ENCODE measurements at regions not wholly inside any gene's neighbourhood (a gene's known extent, or its start where the extent isn't known, plus 50 kb on each side); places are given as distances from the start of the nearest gene placed in this dataset.

DNA sequence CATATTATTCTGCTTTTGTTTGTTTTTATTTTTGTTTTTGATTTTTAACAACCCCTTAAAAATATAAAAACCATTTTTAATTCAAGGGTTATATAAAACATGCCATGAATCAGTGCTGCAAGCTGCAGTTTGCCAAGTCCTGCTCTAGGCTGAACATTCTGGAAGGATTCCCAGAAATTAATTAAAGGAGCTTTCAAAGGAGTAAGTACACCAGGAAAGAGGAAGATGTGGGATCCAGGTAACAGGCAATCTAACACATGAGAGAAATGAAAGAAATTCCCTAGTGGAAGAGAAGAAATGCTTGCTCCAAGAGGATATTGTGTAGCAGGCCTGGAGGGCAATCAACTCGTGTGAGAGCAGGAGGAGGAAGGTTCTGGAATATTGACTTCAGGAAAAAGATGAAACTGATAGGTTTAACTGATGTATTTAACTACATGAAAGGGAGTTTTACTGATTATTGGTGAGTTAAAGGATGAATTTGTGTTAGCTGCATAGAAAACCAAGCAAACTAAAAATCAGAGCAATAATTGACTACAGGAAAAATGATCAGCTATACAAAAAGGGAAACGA is 146.0 kb upstream of the PHACTR1 start:
- Histone ChIP-seq H3K4me3 (ENCODE audit: severe bottlenecking) (no peak overlapping the region), H3K36me3 (ENCODE audit: low read depth) (no peaks in the 10 kb centered on the region; the same call in 1 of the 2 replicates), H3K4me1 (ENCODE audit: insufficient read depth, poor library complexity, severe bottlenecking) (peaks cover 27% of the 10 kb centered on the region), H3K27me3 (ENCODE audit: insufficient read depth, poor library complexity, severe bottlenecking) (no peaks in the 10 kb centered on the region), H3K9me3 (ENCODE audit: severe bottlenecking) (no peaks in the 10 kb centered on the region), H3K27ac (ENCODE audit: poor library complexity, severe bottlenecking) (peak overlapping the region; percentile 66)
- ATAC-seq (ENCODE audit: low read depth) (peak; percentile 55), DNase-seq (ENCODE audit: low spot score) (no peak)
- TF ChIP-seq, protein P1, sequence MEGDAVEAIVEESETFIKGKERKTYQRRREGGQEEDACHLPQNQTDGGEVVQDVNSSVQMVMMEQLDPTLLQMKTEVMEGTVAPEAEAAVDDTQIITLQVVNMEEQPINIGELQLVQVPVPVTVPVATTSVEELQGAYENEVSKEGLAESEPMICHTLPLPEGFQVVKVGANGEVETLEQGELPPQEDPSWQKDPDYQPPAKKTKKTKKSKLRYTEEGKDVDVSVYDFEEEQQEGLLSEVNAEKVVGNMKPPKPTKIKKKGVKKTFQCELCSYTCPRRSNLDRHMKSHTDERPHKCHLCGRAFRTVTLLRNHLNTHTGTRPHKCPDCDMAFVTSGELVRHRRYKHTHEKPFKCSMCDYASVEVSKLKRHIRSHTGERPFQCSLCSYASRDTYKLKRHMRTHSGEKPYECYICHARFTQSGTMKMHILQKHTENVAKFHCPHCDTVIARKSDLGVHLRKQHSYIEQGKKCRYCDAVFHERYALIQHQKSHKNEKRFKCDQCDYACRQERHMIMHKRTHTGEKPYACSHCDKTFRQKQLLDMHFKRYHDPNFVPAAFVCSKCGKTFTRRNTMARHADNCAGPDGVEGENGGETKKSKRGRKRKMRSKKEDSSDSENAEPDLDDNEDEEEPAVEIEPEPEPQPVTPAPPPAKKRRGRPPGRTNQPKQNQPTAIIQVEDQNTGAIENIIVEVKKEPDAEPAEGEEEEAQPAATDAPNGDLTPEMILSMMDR (IDR thresholded peaks at IDR 0.05; ENCODE audit: poor library complexity, severe bottlenecking): no peak

DNA sequence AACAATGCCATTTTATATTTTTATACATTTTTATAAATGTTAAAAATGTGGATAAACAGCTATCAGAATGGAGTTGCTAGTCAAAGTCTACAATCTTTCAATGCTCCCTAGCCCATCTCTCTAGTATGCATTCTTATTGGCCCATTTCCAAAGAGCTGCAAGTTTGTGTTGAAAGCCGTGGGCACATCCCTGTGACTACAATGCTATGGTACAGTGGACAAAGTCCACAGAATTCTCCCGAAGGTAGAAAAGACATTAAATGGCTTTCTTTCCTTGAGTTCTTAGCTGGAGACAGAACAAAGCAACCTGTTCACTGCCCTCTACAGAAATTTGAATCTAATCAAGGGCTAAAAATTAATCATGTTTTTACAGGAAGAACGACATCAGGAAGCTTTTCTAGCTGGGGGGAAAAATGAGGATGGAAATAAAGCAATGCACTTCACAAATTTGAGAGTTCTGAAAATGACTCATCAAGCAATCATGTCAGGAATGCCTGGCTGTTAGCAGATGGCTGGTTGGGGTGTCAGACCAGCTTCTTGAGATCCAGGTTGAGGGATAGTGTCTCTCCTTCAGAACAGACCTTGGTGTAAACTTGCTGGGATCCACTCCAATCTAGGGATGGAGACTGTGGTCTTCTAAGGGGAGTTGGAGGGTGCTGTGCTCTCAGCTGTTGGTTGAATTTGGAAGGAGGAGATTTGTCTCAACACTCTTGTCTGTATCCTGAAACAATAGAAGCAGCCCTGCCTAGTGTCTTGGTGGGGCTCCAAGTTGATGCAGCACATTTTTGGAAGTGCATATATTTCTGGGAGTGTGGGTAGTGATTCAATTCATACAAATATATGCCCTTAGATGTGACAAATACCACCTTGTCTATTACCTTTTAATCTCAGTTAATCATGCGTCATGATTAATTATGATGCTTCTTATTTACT is 143.4 kb upstream of the PHACTR1 start:
- TF ChIP-seq, protein P1 (IDR thresholded peaks at IDR 0.05; ENCODE audit: poor library complexity, severe bottlenecking): no peak
- no peaks in the 10 kb centered on the region; the same call in 1 of the 2 replicates for H3K36me3 ChIP-seq (ENCODE audit: low read depth)
- no peak for DNase-seq (ENCODE audit: low spot score)
- H3K9me3 ChIP-seq (ENCODE audit: severe bottlenecking): no peaks in the 10 kb centered on the region
- H3K27ac ChIP-seq (ENCODE audit: poor library complexity, severe bottlenecking): peak overlapping the region; percentile 82
- no peaks in the 10 kb centered on the region for H3K27me3 ChIP-seq (ENCODE audit: insufficient read depth, poor library complexity, severe bottlenecking)
- no peak overlapping the region for H3K4me3 ChIP-seq (ENCODE audit: severe bottlenecking)
- peaks cover 50% of the 10 kb centered on the region for H3K4me1 ChIP-seq (ENCODE audit: insufficient read depth, poor library complexity, severe bottlenecking)
- peak; percentile 70 for ATAC-seq (ENCODE audit: low read depth)

DNA sequence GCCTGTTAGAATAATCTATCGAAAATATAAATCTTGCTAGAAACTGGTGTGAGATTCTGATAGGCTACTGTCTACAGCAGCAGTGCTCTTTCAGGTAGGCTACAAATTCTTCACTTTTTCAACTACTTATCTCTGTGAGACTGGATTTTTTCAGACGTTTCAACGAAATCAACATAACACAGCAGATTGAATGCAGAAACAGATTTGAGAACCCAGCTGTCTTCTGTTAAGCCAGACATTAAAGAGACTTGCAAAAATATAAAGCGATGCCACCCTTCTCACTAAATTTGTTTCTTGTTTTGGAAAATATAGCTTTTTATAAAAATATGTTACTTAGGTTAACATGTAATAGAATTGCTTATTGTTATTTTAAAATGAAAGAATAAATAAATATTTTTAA is 140.6 kb upstream of the PHACTR1 start:
- peak overlapping the region; percentile 78 for H3K27ac ChIP-seq (ENCODE audit: poor library complexity, severe bottlenecking)
- no peak for DNase-seq (ENCODE audit: low spot score)
- H3K4me1 ChIP-seq (ENCODE audit: insufficient read depth, poor library complexity, severe bottlenecking): peaks cover 48% of the 10 kb centered on the region
- TF ChIP-seq, protein P1 (IDR thresholded peaks at IDR 0.05; ENCODE audit: poor library complexity, severe bottlenecking): no peak
- no peaks in the 10 kb centered on the region for H3K27me3 ChIP-seq (ENCODE audit: insufficient read depth, poor library complexity, severe bottlenecking)
- no peak for ATAC-seq (ENCODE audit: low read depth)
- H3K4me3 ChIP-seq (ENCODE audit: severe bottlenecking): no peak overlapping the region
- no peaks in the 10 kb centered on the region for H3K9me3 ChIP-seq (ENCODE audit: severe bottlenecking)
- no peaks in the 10 kb centered on the region for H3K36me3 ChIP-seq (ENCODE audit: low read depth)

DNA sequence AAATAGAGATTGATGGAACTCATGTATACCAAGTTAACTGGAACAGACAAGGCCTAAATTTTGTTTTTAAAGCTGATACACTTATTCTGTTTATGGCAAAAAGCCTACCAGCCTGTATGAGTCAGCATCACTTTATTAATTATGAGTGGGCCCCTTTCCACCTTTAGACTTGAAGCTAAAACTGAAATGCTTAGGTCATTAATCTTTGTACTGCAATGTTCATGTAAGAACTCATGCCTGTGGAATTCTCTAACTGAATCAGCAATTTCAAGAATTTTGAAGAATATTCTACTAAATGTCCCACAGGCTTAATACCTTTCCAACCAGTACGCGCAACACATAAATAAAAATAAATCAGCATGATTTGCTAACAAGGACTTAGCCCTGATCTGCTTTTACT is 140.2 kb upstream of the PHACTR1 start:
- H3K4me1 ChIP-seq (ENCODE audit: insufficient read depth, poor library complexity, severe bottlenecking): peaks cover 48% of the 10 kb centered on the region
- peak overlapping the region; percentile 78 for H3K27ac ChIP-seq (ENCODE audit: poor library complexity, severe bottlenecking)

More for the DNA sequence above, 140.2 kb upstream of the PHACTR1 start:
- ATAC-seq (ENCODE audit: low read depth) (peak; percentile 69), DNase-seq (ENCODE audit: low spot score) (no peak)
- TF ChIP-seq, protein P1 (IDR thresholded peaks at IDR 0.05; ENCODE audit: poor library complexity, severe bottlenecking): no peak
- Histone ChIP-seq H3K4me3 (ENCODE audit: severe bottlenecking) (no peak overlapping the region), H3K36me3 (ENCODE audit: low read depth) (no peaks in the 10 kb centered on the region), H3K27me3 (ENCODE audit: insufficient read depth, poor library complexity, severe bottlenecking) (no peaks in the 10 kb centered on the region), H3K9me3 (ENCODE audit: severe bottlenecking) (no peaks in the 10 kb centered on the region)
